SH-SY5Y (cell line): ENCODE measurements at regions not wholly inside any gene's neighbourhood (a gene's known extent, or its start where the extent isn't known, plus 50 kb on each side); places are given as distances from the start of the nearest gene placed in this dataset.

ENCODE experiments used
- GATA2 ChIP-seq: IDR thresholded peaks from 2 replicates; pipeline ENCODE4 v1.6.1; 2011; ENCODE audit warnings: mild to moderate bottlenecking, low read depth, low read length
- GATA3 ChIP-seq: IDR thresholded peaks from 2 replicates; pipeline ENCODE4 v1.6.1; 2011; ENCODE audit warnings: low read depth, mild to moderate bottlenecking, low read length, moderate library complexity

- no peak for TF ChIP-seq GATA3
- no peak for TF ChIP-seq GATA2
Measured at GRCh38 chr2:22604136-22604535, 780.8 kb upstream of the KLHL29 start.
